AG08395 (cell line): ENCODE measurements at regions not wholly inside any gene's neighbourhood (a gene's known extent, or its start where the extent isn't known, plus 50 kb on each side); places are given as distances from the start of the nearest gene placed in this dataset.

ENCODE experiments used
- DNase-seq: peaks from one replicate; pipeline ENCODE4 v3.0.0; 2012; ENCODE audit warnings: mixed read lengths, low spot score

- no peak for DNase-seq
Measured at GRCh38 chr3:147851062-147851461, 441.9 kb downstream of the ZIC1 start.

GRCh38 chr3:147854542-147854941 lies 445.4 kb downstream of the ZIC1 start:
- DNase-seq: no peak

- DNase-seq: no peak
Measured at GRCh38 chr3:147864754-147865354, 455.7 kb downstream of the ZIC1 start.

GRCh38 chr3:147866561-147866960 lies 457.4 kb downstream of the ZIC1 start:
- DNase-seq: no peak

- no peak for DNase-seq
Measured at GRCh38 chr3:147872568-147872967, 463.4 kb downstream of the ZIC1 start.

GRCh38 chr3:147875498-147875897 lies 466.3 kb downstream of the ZIC1 start:
- no peak for DNase-seq

- no peak for DNase-seq
Measured at GRCh38 chr3:147881933-147882332, 472.8 kb downstream of the ZIC1 start.

GRCh38 chr3:147886879-147887278 lies 477.7 kb downstream of the ZIC1 start:
- no peak for DNase-seq

GRCh38 chr3:147887797-147888196 lies 478.6 kb downstream of the ZIC1 start:
- no peak for DNase-seq

- DNase-seq: no peak
Measured at GRCh38 chr3:147890114-147890513, 480.9 kb downstream of the ZIC1 start.

- DNase-seq: no peak
Measured at GRCh38 chr3:147895509-147895908, 486.3 kb downstream of the ZIC1 start.

- no peak for DNase-seq
Measured at GRCh38 chr3:147900851-147901250, 491.7 kb downstream of the ZIC1 start.

- no peak for DNase-seq
Measured at GRCh38 chr3:147903026-147903425, 493.9 kb downstream of the ZIC1 start.

- no peak for DNase-seq
Measured at GRCh38 chr3:147904421-147904820, 495.3 kb downstream of the ZIC1 start.

- DNase-seq: no peak
Measured at GRCh38 chr3:147906285-147906684, 497.1 kb downstream of the ZIC1 start.

GRCh38 chr3:147914532-147914931 lies 505.4 kb downstream of the ZIC1 start:
- no peak for DNase-seq

GRCh38 chr3:147915057-147915456 lies 505.9 kb downstream of the ZIC1 start:
- peak; percentile 12 for DNase-seq

- no peak for DNase-seq
Measured at GRCh38 chr3:147919496-147919895, 510.3 kb downstream of the ZIC1 start.

- DNase-seq: peak; percentile 64
Measured at GRCh38 chr3:147921051-147921450, 511.9 kb downstream of the ZIC1 start.

- no peak for DNase-seq
Measured at GRCh38 chr3:147924755-147925154, 515.6 kb downstream of the ZIC1 start.

GRCh38 chr3:147925272-147925671 lies 516.1 kb downstream of the ZIC1 start:
- DNase-seq: no peak

GRCh38 chr3:147930232-147930807 lies 521.2 kb downstream of the ZIC1 start:
- peak; percentile 31 for DNase-seq

GRCh38 chr3:147934451-147935180 lies 525.5 kb downstream of the ZIC1 start:
- DNase-seq: no peak

- peak; percentile 5 for DNase-seq
Measured at GRCh38 chr3:147937341-147937740, 528.2 kb downstream of the ZIC1 start.
